Breast epithelium (tissue), 4 donors: ENCODE measurements at regions not wholly inside any gene's neighbourhood (a gene's known extent, or its start where the extent isn't known, plus 50 kb on each side); places are given as distances from the start of the nearest gene placed in this dataset.

ENCODE experiments used
- DNase-seq, 2 donors: peaks; one replicate each; pipeline ENCODE4 v3.0.0-alpha.2; 2019; ENCODE audit warnings: low spot score in 2 of 2
- H3K27ac ChIP-seq, 2 donors: fragments of 200-600 bp; sonication (generic) in 1 of 2; one replicate each; pipeline ENCODE4 v1.5.1; 2016 to 2019; ENCODE audit warnings: mild to moderate bottlenecking in 1 of 2
- H3K27me3 ChIP-seq, 2 donors: fragments of 200-600 bp; sonication (generic) in 1 of 2; one replicate each; pipeline versions ENCODE4 v1.5.1 to v1.6.0; 2017 to 2019; ENCODE audit warnings: control low read depth in 1 of 2, mild to moderate bottlenecking in 1 of 2
- H3K36me3 ChIP-seq: fragments of 200-600 bp; one replicate; pipeline ENCODE4 v1.5.1; 2019
- H3K4me1 ChIP-seq, 2 donors: fragments of 200-600 bp; sonication (generic); one replicate each; pipeline ENCODE4 v1.5.1; 2016 to 2019; ENCODE audit warnings: control low read depth in 1 of 2
- H3K4me3 ChIP-seq, 3 donors: fragments of 200-600 bp; sonication (generic); 1 replicate in 2 of 3; 2 replicates in 1 of 3; pipeline ENCODE4 v1.5.1; 2016 to 2019; ENCODE audit warnings: mild to moderate bottlenecking in 3 of 3, moderate library complexity in 2 of 3
- H3K9me3 ChIP-seq, 2 donors: fragments of 200-600 bp; sonication (generic) in 1 of 2; one replicate each; pipeline ENCODE4 v1.5.1; 2016 to 2019; ENCODE audit warnings: control low read depth in 1 of 2
- POLR2A ChIP-seq: fragments of 450-650 bp; IDR thresholded peaks from one replicate; pipeline ENCODE4 v1.6.1; 2016; ENCODE audit warnings: antibody characterized with exemption, mild to moderate bottlenecking, moderate library complexity
- POLR2AphosphoS5 ChIP-seq, 3 donors: sonication (generic); formaldehyde crosslinking; IDR thresholded peaks; one replicate each; pipeline ENCODE4 v1.6.1; 2017; ENCODE audit warnings: antibody characterized with exemption in 3 of 3
- intact Hi-C: fragments of 100-400 bp; cut with DNase I; formaldehyde crosslinking; loops from one replicate; pipeline ENCODE4 v1.15.1; 2023; ENCODE audit warnings: low total_unique reads
- TF ChIP-seq, protein P1 (sequence below), 3 donors: fragments of 450-650 bp; IDR thresholded peaks; one replicate each; pipeline ENCODE4 v1.5.1; 2016 to 2017; ENCODE audit warnings: antibody characterized with exemption in 3 of 3, mild to moderate bottlenecking in 3 of 3, moderate library complexity in 3 of 3

- H3K27ac ChIP-seq, result no peak overlapping the region
- H3K36me3 ChIP-seq, result no peaks in the 10 kb centered on the region
- H3K9me3 ChIP-seq, result peaks cover 0 to 4% of the 10 kb centered on the region in 2 donors
- peaks cover 0 to 7% of the 10 kb centered on the region in 2 donors for H3K27me3 ChIP-seq
- no peak overlapping the region for H3K4me3 ChIP-seq
- intact Hi-C loops, result no loop called here
- no peak for DNase-seq
- TF ChIP-seq, protein P1, sequence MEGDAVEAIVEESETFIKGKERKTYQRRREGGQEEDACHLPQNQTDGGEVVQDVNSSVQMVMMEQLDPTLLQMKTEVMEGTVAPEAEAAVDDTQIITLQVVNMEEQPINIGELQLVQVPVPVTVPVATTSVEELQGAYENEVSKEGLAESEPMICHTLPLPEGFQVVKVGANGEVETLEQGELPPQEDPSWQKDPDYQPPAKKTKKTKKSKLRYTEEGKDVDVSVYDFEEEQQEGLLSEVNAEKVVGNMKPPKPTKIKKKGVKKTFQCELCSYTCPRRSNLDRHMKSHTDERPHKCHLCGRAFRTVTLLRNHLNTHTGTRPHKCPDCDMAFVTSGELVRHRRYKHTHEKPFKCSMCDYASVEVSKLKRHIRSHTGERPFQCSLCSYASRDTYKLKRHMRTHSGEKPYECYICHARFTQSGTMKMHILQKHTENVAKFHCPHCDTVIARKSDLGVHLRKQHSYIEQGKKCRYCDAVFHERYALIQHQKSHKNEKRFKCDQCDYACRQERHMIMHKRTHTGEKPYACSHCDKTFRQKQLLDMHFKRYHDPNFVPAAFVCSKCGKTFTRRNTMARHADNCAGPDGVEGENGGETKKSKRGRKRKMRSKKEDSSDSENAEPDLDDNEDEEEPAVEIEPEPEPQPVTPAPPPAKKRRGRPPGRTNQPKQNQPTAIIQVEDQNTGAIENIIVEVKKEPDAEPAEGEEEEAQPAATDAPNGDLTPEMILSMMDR (IDR thresholded peaks at IDR 0.05), result no peak
- TF ChIP-seq POLR2A, result no peak
- TF ChIP-seq POLR2AphosphoS5 (IDR thresholded peaks at IDR 0.05), result no peak
- H3K4me1 ChIP-seq, result no peaks in the 10 kb centered on the region
Measured at GRCh38 chr12:108063192-108063591, 65.9 kb upstream of the WSCD2 start.

DNA sequence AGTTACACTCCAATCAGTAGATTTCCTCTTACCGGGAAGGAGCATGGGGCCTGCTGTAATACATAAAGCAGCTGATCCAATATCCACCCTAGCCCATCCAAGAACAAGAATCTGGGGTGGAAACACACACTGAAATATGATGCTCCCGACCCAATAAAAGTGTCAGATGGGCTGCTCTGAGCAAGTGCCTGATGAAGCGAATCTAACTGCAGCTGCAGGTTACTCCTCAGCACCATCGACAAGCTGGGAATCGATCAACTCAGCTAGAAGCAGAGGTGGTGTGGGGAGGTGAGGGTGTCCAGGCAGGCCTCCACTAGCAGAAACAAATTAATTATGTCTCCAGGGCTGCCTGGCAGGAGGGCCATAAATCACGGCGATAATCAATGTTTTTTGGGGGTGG is 64.0 kb upstream of the WSCD2 start:
- H3K27me3 ChIP-seq, result peaks cover 0 to 7% of the 10 kb centered on the region in 2 donors

DNA sequence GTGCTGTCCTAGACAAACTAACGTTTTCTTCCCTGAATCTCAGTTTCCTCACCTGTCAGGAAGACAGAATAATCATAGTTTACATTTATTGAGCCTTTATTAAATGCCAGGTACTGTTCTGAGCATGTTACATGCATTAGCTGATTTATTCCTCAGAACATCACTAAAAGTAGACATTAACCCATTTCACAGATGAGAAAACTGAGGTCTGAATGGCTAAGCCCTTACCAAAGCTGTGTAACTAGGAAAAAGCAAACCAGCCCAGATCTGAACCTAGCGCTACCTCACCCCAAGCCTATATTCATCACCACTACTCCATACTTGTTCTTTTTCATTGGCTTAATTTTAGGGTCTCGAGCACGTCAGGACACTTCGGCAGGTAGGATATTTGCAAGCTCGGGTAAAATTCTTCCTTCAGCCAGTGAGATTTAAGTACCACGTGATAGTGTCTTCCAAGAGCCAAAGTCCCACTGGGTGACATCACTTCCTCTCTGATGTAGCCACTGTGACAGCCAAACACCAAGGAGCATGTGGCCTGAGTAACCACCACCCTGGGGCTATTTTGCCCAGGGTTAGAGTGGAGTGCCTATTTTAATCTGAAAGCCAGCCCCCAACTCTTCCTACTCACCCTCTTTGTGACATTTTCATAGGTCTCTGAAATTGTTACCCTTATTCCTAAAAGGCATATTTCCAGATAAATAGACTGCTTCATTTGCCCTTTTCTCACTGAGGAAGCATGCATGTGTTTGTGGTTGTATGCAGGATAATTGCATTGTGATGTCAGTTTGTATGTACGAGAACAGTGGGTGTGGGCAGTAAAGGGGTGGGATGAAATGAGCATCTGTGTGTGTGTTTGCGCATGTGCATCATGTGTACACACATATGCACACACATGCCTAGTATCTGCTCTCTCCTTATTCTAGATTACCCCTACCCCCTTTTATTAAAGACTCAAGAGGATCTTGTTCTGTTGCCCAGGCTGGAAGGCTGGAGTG is 62.2 kb upstream of the WSCD2 start:
- intact Hi-C loops, result no loop called here
- TF ChIP-seq, protein P1 (IDR thresholded peaks at IDR 0.05), result no peak
- TF ChIP-seq POLR2A (no peak), POLR2AphosphoS5 (IDR thresholded peaks at IDR 0.05) (no peak)
- H3K27me3 ChIP-seq, result peaks cover 0 to 5% of the 10 kb centered on the region in 2 donors

More for the DNA sequence above, 64.0 kb upstream of the WSCD2 start:
- H3K9me3 ChIP-seq, result peaks cover 0 to 4% of the 10 kb centered on the region in 2 donors
- no peak overlapping the region for H3K4me3 ChIP-seq
- no peak overlapping the region for H3K27ac ChIP-seq
- no peak for DNase-seq
- H3K4me1 ChIP-seq, result no peaks in the 10 kb centered on the region
- no peaks in the 10 kb centered on the region for H3K36me3 ChIP-seq
- intact Hi-C loops, result loop anchor here (2.0 kb wide), 1 partner anchor 66 kb away; no protein-coding TSS in a partner anchor
- TF ChIP-seq POLR2AphosphoS5 (IDR thresholded peaks at IDR 0.05) (no peak), POLR2A (no peak)
- TF ChIP-seq, protein P1 (IDR thresholded peaks at IDR 0.05), result no peak

DNA sequence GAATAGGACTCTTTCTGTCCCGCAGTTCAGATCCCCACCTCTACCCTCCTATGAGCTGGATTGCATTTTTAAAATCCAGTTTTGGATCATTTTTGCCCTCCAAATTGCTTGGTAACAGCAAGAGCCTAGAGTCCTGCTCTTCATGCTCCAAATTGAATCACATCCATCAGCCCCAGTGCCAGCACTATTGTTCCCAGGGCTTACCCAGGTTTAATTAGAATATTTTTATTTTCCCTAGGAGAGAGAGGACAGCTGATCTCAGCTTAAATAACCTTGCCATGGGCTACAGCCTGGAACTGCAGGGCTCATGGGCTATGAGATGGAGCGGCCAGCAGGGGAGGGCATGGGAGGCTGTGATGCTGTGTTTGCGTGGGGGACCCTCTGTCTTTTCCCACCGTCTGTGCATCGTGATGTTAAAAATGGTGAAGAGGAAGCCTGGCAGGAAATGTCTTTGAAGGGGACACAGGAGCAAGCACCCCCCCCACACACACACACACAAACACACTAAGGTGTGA is 59.4 kb upstream of the WSCD2 start:
- intact Hi-C loops, result no loop called here
- H3K4me1 ChIP-seq, result no peaks in the 10 kb centered on the region
- no peak overlapping the region for H3K4me3 ChIP-seq
- TF ChIP-seq, protein P1 (IDR thresholded peaks at IDR 0.05), result no peak
- no peak for TF ChIP-seq POLR2AphosphoS5 (IDR thresholded peaks at IDR 0.05)
- TF ChIP-seq POLR2A, result no peak
- DNase-seq, result no peak
- no peaks in the 10 kb centered on the region for H3K36me3 ChIP-seq
- no peaks in the 10 kb centered on the region for H3K9me3 ChIP-seq
- no peaks in the 10 kb centered on the region for H3K27me3 ChIP-seq
- no peak overlapping the region for H3K27ac ChIP-seq

More for the DNA sequence above, 62.2 kb upstream of the WSCD2 start:
- no peaks in the 10 kb centered on the region for H3K4me1 ChIP-seq
- peaks cover 0 to 4% of the 10 kb centered on the region in 2 donors for H3K9me3 ChIP-seq
- no peak overlapping the region for H3K27ac ChIP-seq
- DNase-seq, result no peak
- no peak overlapping the region for H3K4me3 ChIP-seq
- no peaks in the 10 kb centered on the region for H3K36me3 ChIP-seq

DNA sequence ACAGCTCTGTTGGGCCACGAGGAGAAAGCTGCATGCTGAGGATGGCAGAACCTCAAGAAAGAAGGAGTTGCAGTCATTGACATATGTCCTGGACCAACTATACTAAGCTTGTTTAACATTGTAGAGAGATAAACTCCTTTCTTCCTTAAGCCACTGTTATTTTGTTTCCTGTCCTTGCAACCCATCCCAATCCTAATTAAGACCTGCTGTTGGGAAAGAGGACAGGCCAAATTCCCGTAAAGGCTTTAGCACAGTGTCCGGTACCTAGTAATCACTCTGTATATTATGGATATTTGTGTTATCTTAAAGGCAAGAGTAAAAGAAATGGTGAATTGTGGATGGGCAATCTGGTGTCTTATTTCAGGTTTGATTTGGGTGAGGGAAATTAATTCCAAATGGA is 53.5 kb upstream of the WSCD2 start:
- Histone ChIP-seq H3K36me3 (no peaks in the 10 kb centered on the region), H3K27ac (no peak overlapping the region), H3K4me3 (no peak overlapping the region), H3K9me3 (no peaks in the 10 kb centered on the region), H3K4me1 (no peaks in the 10 kb centered on the region), H3K27me3 (peaks cover 0 to 8% of the 10 kb centered on the region in 2 donors)
- intact Hi-C loops, result no loop called here
- DNase-seq, result no peak
- TF ChIP-seq, protein P1 (IDR thresholded peaks at IDR 0.05), result no peak
- TF ChIP-seq POLR2A, result no peak
- no peak for TF ChIP-seq POLR2AphosphoS5 (IDR thresholded peaks at IDR 0.05)
